Breast epithelium (tissue), 4 donors: ENCODE measurements at regions not wholly inside any gene's neighbourhood (a gene's known extent, or its start where the extent isn't known, plus 50 kb on each side); places are given as distances from the start of the nearest gene placed in this dataset.

ENCODE experiments used
- DNase-seq, 2 donors: peaks; one replicate each; pipeline ENCODE4 v3.0.0-alpha.2; 2019; ENCODE audit warnings: low spot score in 2 of 2
- H3K27ac ChIP-seq, 2 donors: fragments of 200-600 bp; sonication (generic) in 1 of 2; one replicate each; pipeline ENCODE4 v1.5.1; 2016 to 2019; ENCODE audit warnings: mild to moderate bottlenecking in 1 of 2
- H3K27me3 ChIP-seq, 2 donors: fragments of 200-600 bp; sonication (generic) in 1 of 2; one replicate each; pipeline versions ENCODE4 v1.5.1 to v1.6.0; 2017 to 2019; ENCODE audit warnings: control low read depth in 1 of 2, mild to moderate bottlenecking in 1 of 2
- H3K36me3 ChIP-seq: fragments of 200-600 bp; one replicate; pipeline ENCODE4 v1.5.1; 2019
- H3K4me1 ChIP-seq, 2 donors: fragments of 200-600 bp; sonication (generic); one replicate each; pipeline ENCODE4 v1.5.1; 2016 to 2019; ENCODE audit warnings: control low read depth in 1 of 2
- H3K4me3 ChIP-seq, 3 donors: fragments of 200-600 bp; sonication (generic); 1 replicate in 2 of 3; 2 replicates in 1 of 3; pipeline ENCODE4 v1.5.1; 2016 to 2019; ENCODE audit warnings: mild to moderate bottlenecking in 3 of 3, moderate library complexity in 2 of 3
- H3K9me3 ChIP-seq, 2 donors: fragments of 200-600 bp; sonication (generic) in 1 of 2; one replicate each; pipeline ENCODE4 v1.5.1; 2016 to 2019; ENCODE audit warnings: control low read depth in 1 of 2
- POLR2A ChIP-seq: fragments of 450-650 bp; IDR thresholded peaks from one replicate; pipeline ENCODE4 v1.6.1; 2016; ENCODE audit warnings: antibody characterized with exemption, mild to moderate bottlenecking, moderate library complexity
- POLR2AphosphoS5 ChIP-seq, 3 donors: sonication (generic); formaldehyde crosslinking; IDR thresholded peaks; one replicate each; pipeline ENCODE4 v1.6.1; 2017; ENCODE audit warnings: antibody characterized with exemption in 3 of 3
- intact Hi-C: fragments of 100-400 bp; cut with DNase I; formaldehyde crosslinking; loops from one replicate; pipeline ENCODE4 v1.15.1; 2023; ENCODE audit warnings: low total_unique reads
- TF ChIP-seq, protein P1 (sequence below), 3 donors: fragments of 450-650 bp; IDR thresholded peaks; one replicate each; pipeline ENCODE4 v1.5.1; 2016 to 2017; ENCODE audit warnings: antibody characterized with exemption in 3 of 3, mild to moderate bottlenecking in 3 of 3, moderate library complexity in 3 of 3

DNA sequence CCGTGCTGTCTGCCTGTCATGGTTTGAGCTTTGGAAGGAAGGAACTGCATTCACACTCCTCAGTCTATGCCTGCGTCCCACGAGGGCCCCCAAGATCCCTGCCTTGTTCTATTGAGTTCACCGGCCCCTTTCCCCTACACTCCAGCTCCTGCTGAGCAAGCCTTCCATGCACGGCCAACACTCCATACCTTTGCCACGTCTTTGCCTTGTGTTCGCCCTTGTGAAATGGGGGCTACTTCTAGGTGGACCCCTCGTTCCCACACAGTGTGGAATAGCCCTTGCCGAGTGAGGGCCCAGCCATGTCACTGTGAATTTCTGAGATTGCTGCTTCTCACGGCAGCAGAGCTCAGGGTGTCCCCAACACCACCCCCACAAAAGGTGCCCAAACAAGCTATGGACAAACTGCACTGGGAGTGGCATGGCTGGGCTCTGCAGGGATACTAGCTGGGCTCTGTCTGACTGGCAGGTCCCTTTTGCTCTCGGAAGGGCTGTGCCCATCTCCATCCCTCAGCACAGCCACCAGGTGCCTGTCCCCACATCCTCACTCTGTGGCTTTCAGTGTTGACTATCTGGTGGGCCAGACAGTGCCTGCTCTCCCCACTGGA, 67.9 kb upstream of the ADAMTS2 start:
- Histone ChIP-seq H3K27me3 (no peaks in the 10 kb centered on the region), H3K4me3 (no peak overlapping the region), H3K27ac (no peak overlapping the region), H3K9me3 (no peaks in the 10 kb centered on the region), H3K4me1 (no peaks in the 10 kb centered on the region), H3K36me3 (no peaks in the 10 kb centered on the region)
- DNase-seq = no peak
- intact Hi-C loops = no loop called here
- TF ChIP-seq POLR2AphosphoS5 (IDR thresholded peaks at IDR 0.05) (no peak), POLR2A (no peak)
- TF ChIP-seq, protein P1, sequence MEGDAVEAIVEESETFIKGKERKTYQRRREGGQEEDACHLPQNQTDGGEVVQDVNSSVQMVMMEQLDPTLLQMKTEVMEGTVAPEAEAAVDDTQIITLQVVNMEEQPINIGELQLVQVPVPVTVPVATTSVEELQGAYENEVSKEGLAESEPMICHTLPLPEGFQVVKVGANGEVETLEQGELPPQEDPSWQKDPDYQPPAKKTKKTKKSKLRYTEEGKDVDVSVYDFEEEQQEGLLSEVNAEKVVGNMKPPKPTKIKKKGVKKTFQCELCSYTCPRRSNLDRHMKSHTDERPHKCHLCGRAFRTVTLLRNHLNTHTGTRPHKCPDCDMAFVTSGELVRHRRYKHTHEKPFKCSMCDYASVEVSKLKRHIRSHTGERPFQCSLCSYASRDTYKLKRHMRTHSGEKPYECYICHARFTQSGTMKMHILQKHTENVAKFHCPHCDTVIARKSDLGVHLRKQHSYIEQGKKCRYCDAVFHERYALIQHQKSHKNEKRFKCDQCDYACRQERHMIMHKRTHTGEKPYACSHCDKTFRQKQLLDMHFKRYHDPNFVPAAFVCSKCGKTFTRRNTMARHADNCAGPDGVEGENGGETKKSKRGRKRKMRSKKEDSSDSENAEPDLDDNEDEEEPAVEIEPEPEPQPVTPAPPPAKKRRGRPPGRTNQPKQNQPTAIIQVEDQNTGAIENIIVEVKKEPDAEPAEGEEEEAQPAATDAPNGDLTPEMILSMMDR (IDR thresholded peaks at IDR 0.05) = no peak

DNA sequence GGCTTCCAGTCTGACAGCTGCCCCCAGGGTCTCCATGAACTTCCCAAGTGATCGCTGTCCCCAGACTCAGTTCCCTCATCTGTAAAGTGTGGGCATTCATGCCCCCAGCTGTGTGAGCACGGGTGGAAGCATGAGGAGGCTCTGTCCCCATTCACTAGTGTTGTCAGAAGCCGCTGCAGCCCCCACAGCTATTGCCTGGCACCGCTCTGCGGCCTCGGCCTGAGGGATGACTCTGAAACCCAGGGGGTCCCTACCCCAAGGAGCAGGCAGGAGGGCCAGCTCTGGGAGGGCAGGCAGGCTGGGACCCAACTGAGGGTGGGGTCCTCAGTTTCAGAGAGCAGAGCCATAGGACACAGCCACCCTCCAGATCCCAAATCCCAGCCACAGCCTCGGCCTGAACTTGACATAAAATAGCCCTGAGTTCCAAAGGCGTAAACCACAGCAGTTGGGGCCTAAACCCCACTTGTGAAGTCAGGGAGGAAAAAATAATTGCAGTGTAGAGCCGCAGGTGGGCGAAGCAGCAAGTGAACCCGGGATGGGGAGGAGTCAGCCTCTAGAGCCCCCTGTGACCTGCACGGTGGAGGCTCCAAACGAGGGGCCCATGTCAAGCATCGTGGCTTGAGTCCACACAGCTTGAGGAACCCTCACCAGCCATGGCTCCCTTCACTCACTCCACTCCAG, 66.0 kb upstream of the ADAMTS2 start:
- no peaks in the 10 kb centered on the region for H3K4me1 ChIP-seq
- no peaks in the 10 kb centered on the region for H3K36me3 ChIP-seq
- TF ChIP-seq POLR2A (no peak), POLR2AphosphoS5 (IDR thresholded peaks at IDR 0.05) (no peak)
- TF ChIP-seq, protein P1 (IDR thresholded peaks at IDR 0.05) = no peak
- no peaks in the 10 kb centered on the region for H3K27me3 ChIP-seq
- H3K27ac ChIP-seq = no peak overlapping the region
- intact Hi-C loops = no loop called here
- no peak for DNase-seq
- no peaks in the 10 kb centered on the region for H3K9me3 ChIP-seq
- no peak overlapping the region for H3K4me3 ChIP-seq

DNA sequence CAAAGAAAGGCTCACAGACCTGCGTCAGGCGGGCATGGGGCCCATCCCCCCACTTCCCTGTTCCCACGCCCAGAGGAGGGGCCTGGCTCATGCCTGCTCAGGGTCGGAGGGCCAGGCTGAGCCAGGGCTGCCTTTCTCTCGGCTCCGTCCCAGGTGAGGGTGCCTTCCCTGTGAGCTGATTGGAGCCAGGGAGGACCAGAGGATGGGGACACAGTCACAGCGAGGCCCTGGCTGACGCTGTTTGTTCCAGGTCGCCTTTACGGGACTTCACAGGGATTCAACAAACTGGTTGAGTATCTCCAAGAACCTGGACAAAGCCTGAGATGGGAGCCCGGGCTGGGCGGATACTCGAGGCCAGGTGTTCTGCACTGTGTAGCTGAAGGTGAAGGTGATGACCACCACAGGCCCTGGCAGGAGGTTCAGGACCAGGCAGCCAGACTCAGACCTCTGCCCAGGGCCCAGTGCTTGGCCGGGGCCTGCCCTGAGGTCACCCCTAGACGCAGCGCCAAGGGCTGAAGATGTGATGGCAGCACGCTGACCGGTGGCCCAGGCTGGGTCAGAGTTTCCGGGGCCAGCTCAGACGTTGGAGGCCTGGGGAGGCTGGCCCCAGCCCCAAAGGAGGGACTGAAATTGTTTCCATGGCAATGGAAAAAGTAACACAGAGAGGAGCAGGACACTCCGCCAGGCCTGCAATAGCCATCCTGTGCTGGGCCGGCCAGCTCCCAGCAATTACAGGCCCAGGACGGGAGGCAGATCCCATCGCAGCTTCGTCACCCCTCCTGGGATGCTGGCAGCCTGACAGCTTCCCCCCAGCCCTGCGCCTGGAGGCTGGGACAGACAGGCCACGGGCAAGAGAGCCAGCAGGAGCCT, 65.3 kb upstream of the ADAMTS2 start:
- TF ChIP-seq, protein P1 (IDR thresholded peaks at IDR 0.05) = no peak
- TF ChIP-seq POLR2AphosphoS5 (IDR thresholded peaks at IDR 0.05) (no peak), POLR2A (no peak)
- H3K36me3 ChIP-seq = no peaks in the 10 kb centered on the region
- H3K27me3 ChIP-seq = no peaks in the 10 kb centered on the region
- no peak for DNase-seq
- intact Hi-C loops = no loop called here
- no peaks in the 10 kb centered on the region for H3K9me3 ChIP-seq
- H3K27ac ChIP-seq = no peak overlapping the region
- no peak overlapping the region for H3K4me3 ChIP-seq
- no peaks in the 10 kb centered on the region for H3K4me1 ChIP-seq

DNA sequence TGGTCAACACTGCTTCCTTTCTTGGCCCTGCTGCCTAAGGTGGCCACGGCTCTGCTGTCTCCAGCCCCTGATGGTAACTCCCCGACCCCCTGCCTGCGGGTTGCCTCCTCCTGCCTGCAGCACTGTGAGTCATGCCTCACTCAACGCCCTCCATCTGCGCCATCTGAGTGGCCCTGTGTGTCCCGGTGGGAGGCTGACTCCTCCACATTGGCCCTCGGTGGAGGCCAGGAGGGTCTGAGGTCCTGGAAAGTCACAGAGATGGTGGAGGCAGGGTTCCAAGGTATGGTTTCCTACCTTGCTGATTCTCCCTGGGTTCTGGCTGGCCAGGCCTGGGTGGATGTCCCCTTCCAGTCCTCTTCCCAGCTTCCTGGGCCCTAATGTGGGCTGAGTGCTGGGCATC, 64.5 kb upstream of the ADAMTS2 start:
- no peak overlapping the region for H3K4me3 ChIP-seq
- intact Hi-C loops = no loop called here
- no peaks in the 10 kb centered on the region for H3K36me3 ChIP-seq
- no peak overlapping the region for H3K27ac ChIP-seq
- H3K27me3 ChIP-seq = no peaks in the 10 kb centered on the region
- TF ChIP-seq POLR2A = no peak
- TF ChIP-seq, protein P1 (IDR thresholded peaks at IDR 0.05) = no peak
- TF ChIP-seq POLR2AphosphoS5 (IDR thresholded peaks at IDR 0.05) = no peak
- H3K4me1 ChIP-seq = no peaks in the 10 kb centered on the region
- no peaks in the 10 kb centered on the region for H3K9me3 ChIP-seq
- DNase-seq = no peak

DNA sequence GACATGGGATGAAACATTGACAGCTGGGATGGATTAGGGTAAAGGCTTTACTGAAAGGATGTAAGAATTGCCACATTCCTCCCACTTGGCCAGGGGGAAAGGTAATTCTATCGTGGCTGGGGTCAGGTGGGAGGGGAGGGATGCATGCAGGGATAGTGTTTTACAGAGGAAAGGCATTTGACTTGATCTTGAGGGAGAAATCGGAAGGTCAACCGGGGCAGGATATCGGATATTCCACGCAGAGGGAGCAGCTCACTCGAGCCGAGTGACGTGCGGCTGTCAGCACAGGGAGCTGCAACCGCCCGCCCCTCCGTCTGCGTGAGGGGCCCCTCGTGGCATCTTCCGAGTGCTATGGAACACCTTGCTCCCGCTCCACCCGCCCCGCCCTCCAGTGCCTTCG, 63.4 kb upstream of the ADAMTS2 start:
- H3K9me3 ChIP-seq = no peaks in the 10 kb centered on the region
- intact Hi-C loops = no loop called here
- no peak overlapping the region for H3K27ac ChIP-seq
- H3K4me1 ChIP-seq = no peaks in the 10 kb centered on the region
- no peak for DNase-seq
- no peaks in the 10 kb centered on the region for H3K27me3 ChIP-seq
- H3K36me3 ChIP-seq = no peaks in the 10 kb centered on the region
- no peak for TF ChIP-seq POLR2AphosphoS5 (IDR thresholded peaks at IDR 0.05)
- TF ChIP-seq, protein P1 (IDR thresholded peaks at IDR 0.05) = no peak
- TF ChIP-seq POLR2A = no peak
- H3K4me3 ChIP-seq = no peak overlapping the region
